GM12878 (cell line): ENCODE measurements at regions not wholly inside any gene's neighbourhood (a gene's known extent, or its start where the extent isn't known, plus 50 kb on each side); places are given as distances from the start of the nearest gene placed in this dataset.

Experiments
- ATAC-seq: fragments of 200-7000 bp; cut with Tn5 transposase; 3 replicates; pipeline ENCODE4 v1.9.1; 2020; ENCODE audit warnings: mild to moderate bottlenecking, moderate library complexity
- BruUV-seq: library from RNA; stranded (reverse); fragments of 400-500 nt; replicated peaks from 2 replicates; lab custom pipeline; 2021; lab: Mats Ljungman, UMichigan
- CTCF ChIA-PET: fragments of 300-600 bp; sonication (Branson Sonifier 250); formaldehyde crosslinking; extraction: SDS; loops from one replicate; lab custom pipeline; 2021; ENCODE audit warnings: inconsistent platforms; lab: Yijun Ruan, JAX
- POLR2A ChIA-PET: fragments of 350-600 bp; formaldehyde crosslinking; extraction: SDS; loops from one replicate; lab custom pipeline; 2021; ENCODE audit warnings: inconsistent platforms; lab: Charles Lee
- RAD21 ChIA-PET: fragments of 300-600 bp; sonication (Branson Sonifier 250); formaldehyde crosslinking; loops from one replicate; lab custom pipeline; 2023; ENCODE audit warnings: antibody characterized with exemption; ENCODE audit not compliant: unreplicated experiment; lab: Charles Lee
- SMC1A ChIA-PET: fragments of 300-600 bp; sonication (Branson Sonifier 250); formaldehyde crosslinking; loops from one replicate; lab custom pipeline; 2023; ENCODE audit not compliant: unreplicated experiment, uncharacterized antibody; lab: Charles Lee
- DNase-seq: peaks from one replicate; pipeline ENCODE4 v3.0.0-alpha.2; 2011; ENCODE audit warnings: low read depth, low spot score
- FAIRE-seq: peaks from 3 replicates; lab custom pipeline; 2011; peaks lifted over from hg19 to GRCh38; lab: Jason Lieb, UNC
- H2AFZ ChIP-seq: 2 replicates; pipeline ENCODE4 v1.6.0; 2011; ENCODE audit warnings: low read depth, low read length, control low read depth; ENCODE audit not compliant: control insufficient read depth
- H3K27ac ChIP-seq: 2 replicates; pipeline ENCODE4 v1.5.1; 2011; ENCODE audit warnings: control low read depth; ENCODE audit not compliant: control insufficient read depth, insufficient read depth
- H3K27me3 ChIP-seq, 2 experiments: replicated peaks in 1 of 2; 2 replicates each; pipeline versions ENCODE4 v1.6.0 to v1.6.1; 2011; ENCODE audit warnings: low read length in 1 of 2; ENCODE audit not compliant: control insufficient read depth in 2 of 2, insufficient read depth in 2 of 2
- H3K36me3 ChIP-seq, 2 experiments: 2 replicates each; pipeline ENCODE4 v1.5.1; 2011; ENCODE audit warnings: low read length in 1 of 2; ENCODE audit not compliant: control insufficient read depth in 2 of 2, insufficient read depth in 2 of 2
- H3K4me1 ChIP-seq: 2 replicates; pipeline ENCODE4 v1.6.1; 2011; ENCODE audit warnings: mild to moderate bottlenecking, low read length, moderate library complexity, mixed read lengths; ENCODE audit not compliant: control insufficient read depth, insufficient read depth
- H3K4me2 ChIP-seq: 2 replicates; pipeline ENCODE4 v1.6.0; 2011; ENCODE audit warnings: control low read depth; ENCODE audit not compliant: control insufficient read depth, insufficient read depth
- H3K4me3 ChIP-seq: fragments of 200-600 bp; sonication (generic); 2 replicates; pipeline ENCODE4 v1.5.1; 2016
- H3K79me2 ChIP-seq: 2 replicates; pipeline ENCODE4 v1.6.0; 2011; ENCODE audit warnings: low read length; ENCODE audit not compliant: control insufficient read depth, insufficient read depth
- H3K9ac ChIP-seq: 2 replicates; pipeline ENCODE4 v1.8.0; 2011; ENCODE audit warnings: low read length, control low read depth, mixed read lengths; ENCODE audit not compliant: control insufficient read depth, insufficient read depth
- H3K9me3 ChIP-seq: replicated peaks from 3 replicates; pipeline ENCODE4 v1.5.1; 2011; ENCODE audit warnings: mild to moderate bottlenecking, low read length; ENCODE audit not compliant: control insufficient read depth, insufficient read depth
- H4K20me1 ChIP-seq: 2 replicates; pipeline ENCODE4 v1.6.0; 2011; ENCODE audit not compliant: control insufficient read depth, insufficient read depth
- NFYB ChIP-seq: IDR thresholded peaks from 2 replicates; pipeline ENCODE4 v1.6.1; 2011; ENCODE audit warnings: low read depth, mild to moderate bottlenecking, low read length, improper control_type of control experiment, moderate library complexity; ENCODE audit not compliant: insufficient read depth
- RFX5 ChIP-seq: IDR thresholded peaks from 2 replicates; pipeline ENCODE4 v1.6.1; 2011; ENCODE audit warnings: low read depth, low read length, improper control_type of control experiment
- RUNX3 ChIP-seq: IDR thresholded peaks from 2 replicates; pipeline ENCODE4 v1.6.1; 2012; ENCODE audit warnings: low read length, inconsistent platforms
- SIX5 ChIP-seq: IDR thresholded peaks from 2 replicates; pipeline ENCODE4 v1.6.1; 2011; ENCODE audit warnings: mild to moderate bottlenecking, low read depth, low read length, moderate library complexity; ENCODE audit not compliant: severe bottlenecking
- SMARCA5 ChIP-seq: fragments of 450-650 bp; IDR thresholded peaks from 2 replicates; pipeline ENCODE4 v1.6.1; 2017; ENCODE audit warnings: mild to moderate bottlenecking
- SMC3 ChIP-seq: IDR thresholded peaks from 2 replicates; pipeline ENCODE4 v1.6.1; 2011; ENCODE audit warnings: low read length, improper control_type of control experiment, borderline replicate concordance
- ZNF274 ChIP-seq: IDR thresholded peaks from one replicate; pipeline ENCODE4 v1.8.0; 2011; ENCODE audit not compliant: insufficient read length, insufficient read depth
- WGBS: methylation state at CpG from one replicate; pipeline ENCODE4 v1.1.6; 2016; ENCODE audit warnings: low lambda C conversion rate; ENCODE audit not compliant: insufficient replicate concordance, insufficient coverage; ENCODE audit errors: missing lambda C conversion rate; 5-methylcytosine and 5-hydroxymethylcytosine counted together
- in situ Hi-C: fragments of 300-500 bp; cut with MboI; formaldehyde crosslinking; loops from 9 replicates; pipeline ENCODE4 v1.14.3; 2018; ENCODE audit warnings: mixed read lengths
- intact Hi-C: fragments of 100-400 bp; cut with micrococcal nuclease; formaldehyde crosslinking; loops from one replicate; pipeline ENCODE4 v1.14.2; 2022; ENCODE audit not compliant: unreplicated experiment
- TF ChIP-seq, protein P1 (sequence below): fragments of 450-650 bp; IDR thresholded peaks from 2 replicates; pipeline ENCODE4 v1.6.1; 2014; ENCODE audit warnings: mild to moderate bottlenecking
- TF ChIP-seq, protein P2 (sequence below): fragments of 450-650 bp; IDR thresholded peaks from 2 replicates; pipeline ENCODE4 v1.6.1; 2017; ENCODE audit warnings: mild to moderate bottlenecking
- TF ChIP-seq, protein P3 (sequence below): fragments of 450-650 bp; IDR thresholded peaks from 2 replicates; pipeline ENCODE4 v1.6.1; 2017; ENCODE audit warnings: mild to moderate bottlenecking, moderate library complexity

DNA sequence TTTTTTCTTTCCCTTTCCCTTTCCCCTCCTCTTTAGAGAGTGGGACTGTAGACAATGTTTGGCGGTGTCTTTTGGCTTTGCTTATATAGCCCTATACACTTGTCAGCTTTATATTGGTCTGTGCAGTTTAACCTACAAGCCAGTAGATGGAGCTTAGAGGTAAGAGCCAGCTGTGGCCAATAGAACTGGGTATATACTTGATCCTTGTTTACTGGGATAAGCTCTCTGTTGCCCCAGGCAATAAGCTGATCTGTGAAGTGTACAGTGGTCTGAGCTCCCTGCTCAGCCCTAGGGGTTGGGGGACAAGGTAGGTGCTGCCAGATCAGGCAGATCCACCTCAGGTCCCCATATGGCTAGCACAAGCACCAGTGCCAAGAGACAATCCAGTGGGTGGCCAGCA lies 434.1 kb downstream of the NOVA1 start:
- Histone ChIP-seq H3K4me3 (no peak overlapping the region), H4K20me1 (no peaks in the 10 kb centered on the region), H2AFZ (no peak overlapping the region), H3K27me3 (no peaks in the 10 kb centered on the region), H3K9ac (no peak overlapping the region), H3K4me2 (no peak overlapping the region), H3K36me3 (no peaks in the 10 kb centered on the region), H3K9me3 (no peaks in the 10 kb centered on the region), H3K79me2 (no peaks in the 10 kb centered on the region), H3K4me1 (no peaks in the 10 kb centered on the region), H3K27ac (no peak overlapping the region)
- POLR2A ChIA-PET: no interaction called here
- RAD21 ChIA-PET: no interaction called here
- BruUV-seq: no TSS peak
- intact Hi-C loops (no loop called here), in situ Hi-C loops (no loop called here)
- no peak for ATAC-seq
- TF ChIP-seq RFX5 (no peak), SMARCA5 (no peak), SIX5 (no peak), NFYB (no peak), SMC3 (no peak), ZNF274 (no peak)
- TF ChIP-seq, protein P1, sequence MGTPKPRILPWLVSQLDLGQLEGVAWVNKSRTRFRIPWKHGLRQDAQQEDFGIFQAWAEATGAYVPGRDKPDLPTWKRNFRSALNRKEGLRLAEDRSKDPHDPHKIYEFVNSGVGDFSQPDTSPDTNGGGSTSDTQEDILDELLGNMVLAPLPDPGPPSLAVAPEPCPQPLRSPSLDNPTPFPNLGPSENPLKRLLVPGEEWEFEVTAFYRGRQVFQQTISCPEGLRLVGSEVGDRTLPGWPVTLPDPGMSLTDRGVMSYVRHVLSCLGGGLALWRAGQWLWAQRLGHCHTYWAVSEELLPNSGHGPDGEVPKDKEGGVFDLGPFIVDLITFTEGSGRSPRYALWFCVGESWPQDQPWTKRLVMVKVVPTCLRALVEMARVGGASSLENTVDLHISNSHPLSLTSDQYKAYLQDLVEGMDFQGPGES: no peak
- FAIRE-seq: no peak
- CTCF ChIA-PET: no interaction called here
- SMC1A ChIA-PET: no interaction called here
- DNase-seq: no peak
- WGBS: 31% methylated on average over 1 of the region's 1 CpG

DNA sequence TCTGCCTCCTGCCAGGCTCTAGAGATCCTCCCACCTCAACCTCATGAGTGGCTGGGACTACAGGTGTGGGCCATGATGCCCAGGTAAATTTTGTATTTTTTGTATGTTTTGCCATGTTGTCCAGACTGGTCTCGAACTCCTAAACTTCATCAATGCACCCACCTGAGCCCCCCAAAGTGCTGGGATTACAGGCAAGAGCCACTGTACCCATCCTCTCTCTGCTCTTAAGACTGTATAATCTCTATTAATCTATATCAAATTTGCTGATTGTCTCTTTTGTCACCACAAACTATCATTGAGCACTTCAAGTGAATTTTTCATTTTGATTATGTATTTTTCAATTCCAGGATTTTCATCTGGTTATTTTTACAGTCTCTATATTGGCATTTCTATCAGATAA lies 440.3 kb downstream of the NOVA1 start:
- no peaks in the 10 kb centered on the region for H3K79me2 ChIP-seq
- H3K36me3 ChIP-seq: no peaks in the 10 kb centered on the region
- DNase-seq (no peak), FAIRE-seq (no peak), ATAC-seq (no peak)
- no peak overlapping the region for H2AFZ ChIP-seq
- POLR2A ChIA-PET: no interaction called here
- H3K27ac ChIP-seq: no peak overlapping the region
- 0% methylated on average over 1 of the region's 1 CpG for WGBS
- no peaks in the 10 kb centered on the region for H3K9me3 ChIP-seq
- in situ Hi-C loops (no loop called here), intact Hi-C loops (no loop called here)
- H3K9ac ChIP-seq: no peak overlapping the region
- CTCF ChIA-PET: no interaction called here
- no peaks in the 10 kb centered on the region for H3K27me3 ChIP-seq
- SMC1A ChIA-PET: no interaction called here
- TF ChIP-seq, protein P2, sequence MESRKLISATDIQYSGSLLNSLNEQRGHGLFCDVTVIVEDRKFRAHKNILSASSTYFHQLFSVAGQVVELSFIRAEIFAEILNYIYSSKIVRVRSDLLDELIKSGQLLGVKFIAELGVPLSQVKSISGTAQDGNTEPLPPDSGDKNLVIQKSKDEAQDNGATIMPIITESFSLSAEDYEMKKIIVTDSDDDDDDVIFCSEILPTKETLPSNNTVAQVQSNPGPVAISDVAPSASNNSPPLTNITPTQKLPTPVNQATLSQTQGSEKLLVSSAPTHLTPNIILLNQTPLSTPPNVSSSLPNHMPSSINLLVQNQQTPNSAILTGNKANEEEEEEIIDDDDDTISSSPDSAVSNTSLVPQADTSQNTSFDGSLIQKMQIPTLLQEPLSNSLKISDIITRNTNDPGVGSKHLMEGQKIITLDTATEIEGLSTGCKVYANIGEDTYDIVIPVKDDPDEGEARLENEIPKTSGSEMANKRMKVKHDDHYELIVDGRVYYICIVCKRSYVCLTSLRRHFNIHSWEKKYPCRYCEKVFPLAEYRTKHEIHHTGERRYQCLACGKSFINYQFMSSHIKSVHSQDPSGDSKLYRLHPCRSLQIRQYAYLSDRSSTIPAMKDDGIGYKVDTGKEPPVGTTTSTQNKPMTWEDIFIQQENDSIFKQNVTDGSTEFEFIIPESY: no peak
- no peak for TF ChIP-seq RUNX3
- TF ChIP-seq, protein P3, sequence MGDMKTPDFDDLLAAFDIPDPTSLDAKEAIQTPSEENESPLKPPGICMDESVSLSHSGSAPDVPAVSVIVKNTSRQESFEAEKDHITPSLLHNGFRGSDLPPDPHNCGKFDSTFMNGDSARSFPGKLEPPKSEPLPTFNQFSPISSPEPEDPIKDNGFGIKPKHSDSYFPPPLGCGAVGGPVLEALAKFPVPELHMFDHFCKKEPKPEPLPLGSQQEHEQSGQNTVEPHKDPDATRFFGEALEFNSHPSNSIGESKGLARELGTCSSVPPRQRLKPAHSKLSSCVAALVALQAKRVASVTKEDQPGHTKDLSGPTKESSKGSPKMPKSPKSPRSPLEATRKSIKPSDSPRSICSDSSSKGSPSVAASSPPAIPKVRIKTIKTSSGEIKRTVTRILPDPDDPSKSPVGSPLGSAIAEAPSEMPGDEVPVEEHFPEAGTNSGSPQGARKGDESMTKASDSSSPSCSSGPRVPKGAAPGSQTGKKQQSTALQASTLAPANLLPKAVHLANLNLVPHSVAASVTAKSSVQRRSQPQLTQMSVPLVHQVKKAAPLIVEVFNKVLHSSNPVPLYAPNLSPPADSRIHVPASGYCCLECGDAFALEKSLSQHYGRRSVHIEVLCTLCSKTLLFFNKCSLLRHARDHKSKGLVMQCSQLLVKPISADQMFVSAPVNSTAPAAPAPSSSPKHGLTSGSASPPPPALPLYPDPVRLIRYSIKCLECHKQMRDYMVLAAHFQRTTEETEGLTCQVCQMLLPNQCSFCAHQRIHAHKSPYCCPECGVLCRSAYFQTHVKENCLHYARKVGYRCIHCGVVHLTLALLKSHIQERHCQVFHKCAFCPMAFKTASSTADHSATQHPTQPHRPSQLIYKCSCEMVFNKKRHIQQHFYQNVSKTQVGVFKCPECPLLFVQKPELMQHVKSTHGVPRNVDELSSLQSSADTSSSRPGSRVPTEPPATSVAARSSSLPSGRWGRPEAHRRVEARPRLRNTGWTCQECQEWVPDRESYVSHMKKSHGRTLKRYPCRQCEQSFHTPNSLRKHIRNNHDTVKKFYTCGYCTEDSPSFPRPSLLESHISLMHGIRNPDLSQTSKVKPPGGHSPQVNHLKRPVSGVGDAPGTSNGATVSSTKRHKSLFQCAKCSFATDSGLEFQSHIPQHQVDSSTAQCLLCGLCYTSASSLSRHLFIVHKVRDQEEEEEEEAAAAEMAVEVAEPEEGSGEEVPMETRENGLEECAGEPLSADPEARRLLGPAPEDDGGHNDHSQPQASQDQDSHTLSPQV: no peak
- H3K4me1 ChIP-seq: no peaks in the 10 kb centered on the region
- BruUV-seq: no TSS peak
- H3K4me2 ChIP-seq: no peak overlapping the region
- RAD21 ChIA-PET: no interaction called here
- no peak overlapping the region for H3K4me3 ChIP-seq
- H4K20me1 ChIP-seq: no peaks in the 10 kb centered on the region
